ENCODE measurements at regions not wholly inside any gene's neighbourhood (a gene's known extent, or its start where the extent isn't known, plus 50 kb on each side); places are given as distances from the start of the nearest gene placed in this dataset.
"Not testable (repeated sequence)": the region's sequence is repeated elsewhere in the genome, so short reads cannot be mapped to it uniquely, and the experiment has no call there.

GRCh38 chr13:67996101-67996500 lies 766.0 kb upstream of the PCDH9 start:
- DNase-seq (ENCODE audit: low read depth in 3 of 3, low spot score in 2 of 3): no peak

- DNase-seq (ENCODE audit: low read depth in 3 of 3, low spot score in 2 of 3): no peak
Measured at GRCh38 chr13:67990868-67991267, 760.7 kb upstream of the PCDH9 start.

GRCh38 chr13:67986234-67986633 lies 756.1 kb upstream of the PCDH9 start:
- no peak for DNase-seq (ENCODE audit: low read depth in 3 of 3, low spot score in 2 of 3)

- no peak for DNase-seq (ENCODE audit: low read depth in 3 of 3, low spot score in 2 of 3)
Measured at GRCh38 chr13:67977066-67977465, 746.9 kb upstream of the PCDH9 start.

GRCh38 chr13:67971291-67971690 lies 741.2 kb upstream of the PCDH9 start:
- DNase-seq (ENCODE audit: low read depth in 3 of 3, low spot score in 2 of 3): no peak

- DNase-seq (ENCODE audit: low read depth in 3 of 3, low spot score in 2 of 3): no peak
Measured at GRCh38 chr13:67967031-67967430, 736.9 kb upstream of the PCDH9 start.

GRCh38 chr13:67966065-67966464 lies 735.9 kb upstream of the PCDH9 start:
- no peak for DNase-seq (ENCODE audit: low read depth in 3 of 3, low spot score in 2 of 3)

- no peak for DNase-seq (ENCODE audit: low read depth in 3 of 3, low spot score in 2 of 3)
Measured at GRCh38 chr13:67964986-67965385, 734.9 kb upstream of the PCDH9 start.

- no peak for DNase-seq (ENCODE audit: low read depth in 3 of 3, low spot score in 2 of 3)
Measured at GRCh38 chr13:67964091-67964490, 734.0 kb upstream of the PCDH9 start.

- no peak for DNase-seq (ENCODE audit: low read depth in 3 of 3, low spot score in 2 of 3)
Measured at GRCh38 chr13:67961331-67961730, 731.2 kb upstream of the PCDH9 start.

- DNase-seq (ENCODE audit: low read depth in 3 of 3, low spot score in 2 of 3): no peak
Measured at GRCh38 chr13:67951431-67951830, 721.3 kb upstream of the PCDH9 start.

GRCh38 chr13:67950603-67951002 lies 720.5 kb upstream of the PCDH9 start:
- DNase-seq (ENCODE audit: low read depth in 3 of 3, low spot score in 2 of 3): no peak

GRCh38 chr13:67946131-67946530 lies 716.0 kb upstream of the PCDH9 start:
- DNase-seq (ENCODE audit: low read depth in 3 of 3, low spot score in 2 of 3): no peak

GRCh38 chr13:67943116-67943515 lies 713.0 kb upstream of the PCDH9 start:
- DNase-seq (ENCODE audit: low read depth in 3 of 3, low spot score in 2 of 3): no peak

GRCh38 chr13:67935626-67936025 lies 705.5 kb upstream of the PCDH9 start:
- DNase-seq (ENCODE audit: low read depth in 3 of 3, low spot score in 2 of 3): no peak

- no peak for DNase-seq (ENCODE audit: low read depth in 3 of 3, low spot score in 2 of 3)
Measured at GRCh38 chr13:67934617-67935330, 704.6 kb upstream of the PCDH9 start.

GRCh38 chr13:67932991-67933390 lies 702.9 kb upstream of the PCDH9 start:
- no peak for DNase-seq (ENCODE audit: low read depth in 3 of 3, low spot score in 2 of 3)

- DNase-seq (ENCODE audit: low read depth in 3 of 3, low spot score in 2 of 3): no peak
Measured at GRCh38 chr13:67917291-67917987, 687.3 kb upstream of the PCDH9 start.

- DNase-seq (ENCODE audit: low read depth in 3 of 3, low spot score in 2 of 3): no peak
Measured at GRCh38 chr13:67916650-67917049, 686.5 kb upstream of the PCDH9 start.

- DNase-seq (ENCODE audit: low read depth in 3 of 3, low spot score in 2 of 3): no peak
Measured at GRCh38 chr13:67914535-67914934, 684.4 kb upstream of the PCDH9 start.

GRCh38 chr13:67902960-67903359 lies 672.8 kb upstream of the PCDH9 start:
- DNase-seq (ENCODE audit: low read depth in 3 of 3, low spot score in 2 of 3): not testable (repeated sequence)

- DNase-seq (ENCODE audit: low read depth in 3 of 3, low spot score in 2 of 3): no peak
Measured at GRCh38 chr13:67880916-67881315, 650.8 kb upstream of the PCDH9 start.

Measured in right renal cortex interstitium (tissue), 3 donors.